ENCODE measurements at regions not wholly inside any gene's neighbourhood (a gene's known extent, or its start where the extent isn't known, plus 50 kb on each side); places are given as distances from the start of the nearest gene placed in this dataset.

DNA sequence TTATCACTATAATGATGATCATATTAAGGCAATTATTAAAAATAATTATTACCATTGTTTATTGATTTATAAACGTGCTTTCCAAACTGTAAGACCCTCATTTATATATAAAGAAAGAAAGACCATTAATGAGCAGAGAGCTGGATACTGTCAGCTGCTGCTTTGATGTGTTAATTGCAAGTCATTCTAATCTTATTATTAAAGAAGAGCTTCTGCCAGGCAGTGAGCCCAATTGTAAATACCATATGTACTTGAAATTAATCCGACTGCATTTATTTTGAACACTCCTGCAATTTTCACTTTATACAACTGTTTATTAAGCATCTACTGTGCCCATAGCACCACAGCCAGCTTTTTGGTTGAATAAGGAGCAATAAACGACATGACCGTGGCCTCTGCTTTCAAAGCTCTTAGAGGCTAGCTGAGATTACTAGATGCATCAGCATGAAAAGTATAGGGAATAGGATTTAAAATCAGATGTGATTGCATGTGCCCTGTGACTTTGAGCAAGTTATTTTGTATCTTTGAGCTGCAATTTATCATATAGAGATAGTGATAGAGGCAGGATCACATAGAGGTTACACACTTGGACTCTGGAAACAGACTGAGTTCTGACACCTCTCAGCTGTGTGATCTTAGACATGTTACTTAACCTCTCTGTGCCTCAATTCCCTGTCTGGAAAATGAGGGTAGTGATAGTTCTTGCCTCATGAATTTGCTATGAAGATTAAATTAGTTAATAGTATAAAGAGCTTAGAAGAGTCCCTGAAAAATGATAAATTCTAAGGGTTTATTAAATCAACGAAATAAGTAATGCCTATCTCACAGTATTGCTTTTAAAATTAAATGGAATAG, 83.4 kb downstream of the MYCN start:
- TF ChIP-seq, protein P1, sequence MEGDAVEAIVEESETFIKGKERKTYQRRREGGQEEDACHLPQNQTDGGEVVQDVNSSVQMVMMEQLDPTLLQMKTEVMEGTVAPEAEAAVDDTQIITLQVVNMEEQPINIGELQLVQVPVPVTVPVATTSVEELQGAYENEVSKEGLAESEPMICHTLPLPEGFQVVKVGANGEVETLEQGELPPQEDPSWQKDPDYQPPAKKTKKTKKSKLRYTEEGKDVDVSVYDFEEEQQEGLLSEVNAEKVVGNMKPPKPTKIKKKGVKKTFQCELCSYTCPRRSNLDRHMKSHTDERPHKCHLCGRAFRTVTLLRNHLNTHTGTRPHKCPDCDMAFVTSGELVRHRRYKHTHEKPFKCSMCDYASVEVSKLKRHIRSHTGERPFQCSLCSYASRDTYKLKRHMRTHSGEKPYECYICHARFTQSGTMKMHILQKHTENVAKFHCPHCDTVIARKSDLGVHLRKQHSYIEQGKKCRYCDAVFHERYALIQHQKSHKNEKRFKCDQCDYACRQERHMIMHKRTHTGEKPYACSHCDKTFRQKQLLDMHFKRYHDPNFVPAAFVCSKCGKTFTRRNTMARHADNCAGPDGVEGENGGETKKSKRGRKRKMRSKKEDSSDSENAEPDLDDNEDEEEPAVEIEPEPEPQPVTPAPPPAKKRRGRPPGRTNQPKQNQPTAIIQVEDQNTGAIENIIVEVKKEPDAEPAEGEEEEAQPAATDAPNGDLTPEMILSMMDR (IDR thresholded peaks at IDR 0.05; ENCODE audit: borderline replicate concordance), result no peak
- no peak for DNase-seq
- Histone ChIP-seq H3K27ac (replicated peaks) (no peak overlapping the region), H3K36me3 (no peaks in the 10 kb centered on the region), H3K4me3 (no peak overlapping the region), H3K4me1 (no peaks in the 10 kb centered on the region), H3K27me3 (ENCODE audit: low read depth) (peaks cover 47% of the 10 kb centered on the region), H3K9me3 (replicated peaks) (no peaks in the 10 kb centered on the region)
- intact Hi-C loops (cut with micrococcal nuclease), result no loop called here

DNA sequence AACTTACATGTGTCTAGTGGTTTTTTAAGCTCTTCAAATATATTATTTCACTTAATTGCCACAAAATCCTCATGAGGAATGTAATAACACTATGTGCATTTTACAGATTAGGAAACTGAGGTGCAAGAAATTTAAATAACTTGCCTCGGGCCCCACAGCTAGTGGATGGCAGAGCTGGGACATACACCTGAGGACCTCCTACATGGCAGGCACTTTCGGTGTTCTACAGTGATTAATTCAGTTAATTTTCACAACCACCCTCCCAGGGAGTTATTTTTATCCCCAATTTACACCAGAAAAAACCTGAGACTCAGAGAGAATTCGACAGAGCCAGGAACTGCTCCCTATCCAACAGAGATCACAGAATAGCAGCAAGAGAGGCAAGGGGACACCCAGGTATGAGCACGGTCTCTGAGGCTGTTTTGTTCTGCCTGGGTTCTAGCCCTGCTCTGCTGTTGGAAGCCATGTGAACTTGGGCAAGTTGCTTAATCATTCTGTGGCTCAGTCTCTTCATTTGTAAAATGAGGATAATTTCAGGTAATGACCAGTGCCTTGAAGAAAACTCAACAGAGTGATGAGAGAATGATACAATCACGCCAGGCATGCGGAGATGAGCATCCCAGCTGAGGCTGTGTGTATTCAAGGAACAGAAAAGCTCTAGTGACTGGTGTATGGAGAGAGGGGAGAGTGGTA, 82.3 kb downstream of the MYCN start:
- intact Hi-C loops (cut with micrococcal nuclease), result no loop called here

DNA sequence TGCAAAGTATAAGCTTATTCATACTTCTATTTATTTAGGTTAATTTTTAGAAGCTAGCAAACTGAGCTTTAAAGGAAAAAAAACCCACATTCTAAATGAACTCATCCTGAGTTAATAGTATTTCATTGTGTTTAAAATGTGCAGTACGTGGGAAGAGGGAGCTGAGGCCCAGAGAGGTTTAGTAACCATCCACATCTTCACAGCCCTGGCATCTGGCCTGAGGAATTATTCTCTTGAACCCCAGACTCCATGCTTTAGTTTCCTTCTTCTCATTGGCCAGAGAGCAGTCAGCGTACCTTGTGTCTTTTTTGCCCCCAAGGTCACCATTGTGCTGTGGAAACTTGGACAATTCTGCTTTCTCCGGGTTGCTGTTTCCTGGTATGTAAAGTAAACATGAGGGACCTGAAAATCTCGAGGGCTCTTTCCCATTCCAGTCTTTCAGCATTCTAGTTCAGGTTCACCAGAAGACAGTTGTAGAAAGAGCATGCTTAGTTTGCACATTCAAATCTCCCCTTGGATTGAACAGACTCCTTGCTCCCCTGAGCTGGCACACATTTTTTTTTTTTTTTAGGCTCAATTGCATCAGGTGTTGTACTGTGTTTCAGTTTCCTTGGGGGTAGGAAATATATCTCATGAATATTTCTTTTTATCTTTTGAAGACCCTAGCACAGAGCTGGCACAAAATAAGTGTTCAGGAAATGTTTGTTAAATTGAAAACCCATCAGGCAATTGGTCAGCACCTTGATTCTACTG, 81.4 kb downstream of the MYCN start:
- peaks cover 51% of the 10 kb centered on the region for H3K27me3 ChIP-seq (ENCODE audit: low read depth)

More for the DNA sequence above, 82.3 kb downstream of the MYCN start:
- Histone ChIP-seq H3K4me1 (no peaks in the 10 kb centered on the region), H3K27ac (replicated peaks) (no peak overlapping the region), H3K27me3 (ENCODE audit: low read depth) (peaks cover 51% of the 10 kb centered on the region), H3K4me3 (no peak overlapping the region), H3K36me3 (no peaks in the 10 kb centered on the region), H3K9me3 (replicated peaks) (no peaks in the 10 kb centered on the region)
- DNase-seq, result no peak
- TF ChIP-seq, protein P1 (IDR thresholded peaks at IDR 0.05; ENCODE audit: borderline replicate concordance), result no peak

DNA sequence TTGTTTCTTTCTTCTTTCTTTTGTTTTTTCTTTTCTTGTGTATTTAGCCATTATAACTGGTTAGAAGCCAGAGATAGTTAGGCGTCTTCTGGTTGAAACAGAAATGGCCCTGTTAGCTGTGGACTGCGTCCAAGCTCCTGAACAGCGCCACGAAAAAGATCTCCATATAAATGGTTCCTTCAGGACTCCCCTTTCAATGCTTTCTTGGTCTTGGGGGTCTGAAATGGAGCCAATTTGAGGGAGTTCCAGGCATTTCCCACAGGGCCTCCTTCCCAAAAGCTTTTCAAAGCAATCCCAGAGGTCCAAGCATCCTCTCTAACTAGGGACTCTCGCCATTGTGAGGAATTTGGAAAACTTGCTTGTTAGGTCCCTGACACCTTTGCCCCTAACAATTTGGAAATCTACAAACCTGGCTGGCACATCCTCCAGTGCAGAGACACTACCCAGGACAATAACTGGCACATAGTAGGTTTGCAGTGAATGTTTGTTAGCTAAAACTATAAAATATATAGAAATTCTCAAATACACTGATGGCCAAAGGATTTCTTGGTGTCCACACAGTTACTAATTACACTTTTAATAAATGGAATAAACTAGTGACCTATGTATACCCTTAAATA, 80.1 kb downstream of the MYCN start:
- Histone ChIP-seq H3K27ac (replicated peaks) (no peak overlapping the region), H3K36me3 (no peaks in the 10 kb centered on the region), H3K4me3 (no peak overlapping the region), H3K4me1 (no peaks in the 10 kb centered on the region), H3K27me3 (ENCODE audit: low read depth) (peaks cover 53% of the 10 kb centered on the region), H3K9me3 (replicated peaks) (no peaks in the 10 kb centered on the region)
- TF ChIP-seq, protein P1 (IDR thresholded peaks at IDR 0.05; ENCODE audit: borderline replicate concordance), result no peak
- DNase-seq, result no peak
- intact Hi-C loops (cut with micrococcal nuclease), result no loop called here

More for the DNA sequence above, 81.4 kb downstream of the MYCN start:
- H3K27ac ChIP-seq (replicated peaks), result no peak overlapping the region
- H3K4me1 ChIP-seq, result no peaks in the 10 kb centered on the region
- intact Hi-C loops (cut with micrococcal nuclease), result no loop called here
- TF ChIP-seq, protein P1 (IDR thresholded peaks at IDR 0.05; ENCODE audit: borderline replicate concordance), result no peak
- H3K36me3 ChIP-seq, result no peaks in the 10 kb centered on the region
- no peak overlapping the region for H3K4me3 ChIP-seq
- H3K9me3 ChIP-seq (replicated peaks), result no peaks in the 10 kb centered on the region
- DNase-seq, result no peak

All from left ventricle myocardium inferior (tissue), 1 donor.